Fibroblast of mammary gland (primary cell): ENCODE measurements at regions not wholly inside any gene's neighbourhood (a gene's known extent, or its start where the extent isn't known, plus 50 kb on each side); places are given as distances from the start of the nearest gene placed in this dataset.
"Not testable (repeated sequence)": the region's sequence is repeated elsewhere in the genome, so short reads cannot be mapped to it uniquely, and the experiment has no call there.

ENCODE experiments used
- DNase-seq: peaks from one replicate; pipeline ENCODE4 v3.0.0-alpha.2; 2010; ENCODE audit warnings: low read depth
- H3K4me3 ChIP-seq: 2 replicates; pipeline ENCODE4 v1.5.1; 2011; ENCODE audit warnings: low read depth, mild to moderate bottlenecking, low read length, moderate library complexity; ENCODE audit not compliant: control insufficient read depth
- CTCF ChIP-seq: conservative IDR thresholded peaks from 2 replicates; pipeline ENCODE4 v1.5.1; 2011; ENCODE audit warnings: low read depth, low read length, inconsistent platforms; ENCODE audit not compliant: control insufficient read depth, insufficient read depth

GRCh38 chr12:33180918-33181317, 258.7 kb downstream of the SYT10 start:
- DNase-seq: peak; percentile 0
- H3K4me3 ChIP-seq: no peak overlapping the region

GRCh38 chr12:33166260-33166659, 269.7 kb upstream of the PKP2 start:
- not testable (repeated sequence) for H3K4me3 ChIP-seq, DNase-seq

More at GRCh38 chr12:33180918-33181317, 258.7 kb downstream of the SYT10 start:
- no peak for TF ChIP-seq CTCF

GRCh38 chr12:33156042-33156441, 259.5 kb upstream of the PKP2 start:
- DNase-seq: no peak
- no peak for TF ChIP-seq CTCF
- H3K4me3 ChIP-seq: no peak overlapping the region

GRCh38 chr12:33147292-33147691, 250.7 kb upstream of the PKP2 start:
- not testable (repeated sequence) for H3K4me3 ChIP-seq, DNase-seq

GRCh38 chr12:33129500-33129899, 232.9 kb upstream of the PKP2 start:
- TF ChIP-seq CTCF: no peak
- no peak for DNase-seq
- no peak overlapping the region for H3K4me3 ChIP-seq

- no peak for DNase-seq
- TF ChIP-seq CTCF: no peak
- no peak overlapping the region for H3K4me3 ChIP-seq
Observed at GRCh38 chr12:33125755-33126154, 229.2 kb upstream of the PKP2 start.

- no peak for TF ChIP-seq CTCF
- H3K4me3 ChIP-seq: no peak overlapping the region
- DNase-seq: no peak
Observed at GRCh38 chr12:33116284-33116683, 219.7 kb upstream of the PKP2 start.

GRCh38 chr12:33115716-33116115, 219.1 kb upstream of the PKP2 start:
- TF ChIP-seq CTCF: no peak
- no peak for DNase-seq
- no peak overlapping the region for H3K4me3 ChIP-seq
